ENCODE measurements at regions not wholly inside any gene's neighbourhood (a gene's known extent, or its start where the extent isn't known, plus 50 kb on each side); places are given as distances from the start of the nearest gene placed in this dataset.

DNA sequence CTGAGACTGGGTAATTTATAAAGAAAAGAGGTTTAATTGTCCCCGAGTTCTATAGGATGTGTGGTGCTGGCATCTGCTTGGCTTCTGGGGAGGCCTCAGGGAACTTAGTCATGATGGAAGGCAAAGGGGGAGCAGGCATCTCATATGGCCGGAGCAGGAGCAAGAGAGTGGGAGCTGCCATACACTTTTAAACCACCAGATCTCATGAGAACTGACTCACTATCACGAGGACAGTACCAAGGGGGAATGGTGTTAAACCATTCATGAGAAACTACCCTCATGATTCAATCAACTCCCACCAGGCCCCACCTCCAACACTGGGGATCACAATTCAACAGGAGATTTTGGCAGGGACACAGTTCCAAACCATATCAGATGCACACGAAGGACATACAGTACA lies 199.9 kb upstream of the DPP6 start:
- no peaks in the 10 kb centered on the region for H4K20me1 ChIP-seq (ENCODE audit: insufficient read depth, low read length)
- no peak overlapping the region for H3K23ac ChIP-seq (ENCODE audit: low read depth, low read length)
- dilution Hi-C loops (cut with HindIII; ENCODE audit: low sequenced_read_pairs, unreplicated experiment), result no loop called here
- intact Hi-C loops (cut with micrococcal nuclease), result no loop called here
- H3K4ac ChIP-seq (ENCODE audit: low read depth, low read length), result no peak overlapping the region
- no peak for DNase-seq
- no peaks in the 10 kb centered on the region for H3K9me1 ChIP-seq (ENCODE audit: insufficient read depth, low read length)
- CTCF ChIA-PET, result no interaction called here
- no peak overlapping the region for H3K56ac ChIP-seq (ENCODE audit: extremely low read depth, insufficient read depth, low read length)
- no peak overlapping the region for H2BK5ac ChIP-seq (ENCODE audit: low read depth, low read length, poor library complexity, severe bottlenecking)
- no peak overlapping the region for H2BK20ac ChIP-seq (ENCODE audit: low read depth, low read length)
- H3K4me2 ChIP-seq (ENCODE audit: low read depth, low read length), result no peak overlapping the region
- H3K79me1 ChIP-seq (ENCODE audit: low read depth in 1 of 2, low read length in 2 of 2), result no peaks in the 10 kb centered on the region
- no CpG with 5 or more reads among the region's 4 CpGs for WGBS, 2 experiments (ENCODE audit: extremely low coverage in 2 of 2, insufficient read length in 1 of 2)
- H4K5ac ChIP-seq (ENCODE audit: low read depth, low read length), result no peak overlapping the region
- no peak overlapping the region for H3K27ac ChIP-seq (ENCODE audit: insufficient read depth, low read length)
- H3K36me3 ChIP-seq (ENCODE audit: control insufficient read depth, insufficient read depth, low read length), result no peaks in the 10 kb centered on the region
- H2BK15ac ChIP-seq (ENCODE audit: low read depth, low read length), result no peak overlapping the region
- in situ Hi-C loops (cut with MboI; ENCODE audit: low sequenced_read_pairs), result no loop called here
- no peak for ATAC-seq (ENCODE audit: low read depth)
- no peak overlapping the region for H3K4me3 ChIP-seq (ENCODE audit: insufficient read depth, low read depth, low read length)
- H2AK9ac ChIP-seq (replicated peaks; ENCODE audit: low read depth, low read length, poor library complexity), result no peak overlapping the region
- no peak for TF ChIP-seq BHLHE40 (IDR thresholded peaks at IDR 0.05; ENCODE audit: low read depth, low read length)
- no peak for TF ChIP-seq NFE2L2 (IDR thresholded peaks at IDR 0.05; ENCODE audit: low read depth, low read length)
- TF ChIP-seq, protein P1, sequence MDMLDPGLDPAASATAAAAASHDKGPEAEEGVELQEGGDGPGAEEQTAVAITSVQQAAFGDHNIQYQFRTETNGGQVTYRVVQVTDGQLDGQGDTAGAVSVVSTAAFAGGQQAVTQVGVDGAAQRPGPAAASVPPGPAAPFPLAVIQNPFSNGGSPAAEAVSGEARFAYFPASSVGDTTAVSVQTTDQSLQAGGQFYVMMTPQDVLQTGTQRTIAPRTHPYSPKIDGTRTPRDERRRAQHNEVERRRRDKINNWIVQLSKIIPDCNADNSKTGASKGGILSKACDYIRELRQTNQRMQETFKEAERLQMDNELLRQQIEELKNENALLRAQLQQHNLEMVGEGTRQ (IDR thresholded peaks at IDR 0.05; ENCODE audit: low read depth, low read length), result no peak
- TF ChIP-seq, protein P2, sequence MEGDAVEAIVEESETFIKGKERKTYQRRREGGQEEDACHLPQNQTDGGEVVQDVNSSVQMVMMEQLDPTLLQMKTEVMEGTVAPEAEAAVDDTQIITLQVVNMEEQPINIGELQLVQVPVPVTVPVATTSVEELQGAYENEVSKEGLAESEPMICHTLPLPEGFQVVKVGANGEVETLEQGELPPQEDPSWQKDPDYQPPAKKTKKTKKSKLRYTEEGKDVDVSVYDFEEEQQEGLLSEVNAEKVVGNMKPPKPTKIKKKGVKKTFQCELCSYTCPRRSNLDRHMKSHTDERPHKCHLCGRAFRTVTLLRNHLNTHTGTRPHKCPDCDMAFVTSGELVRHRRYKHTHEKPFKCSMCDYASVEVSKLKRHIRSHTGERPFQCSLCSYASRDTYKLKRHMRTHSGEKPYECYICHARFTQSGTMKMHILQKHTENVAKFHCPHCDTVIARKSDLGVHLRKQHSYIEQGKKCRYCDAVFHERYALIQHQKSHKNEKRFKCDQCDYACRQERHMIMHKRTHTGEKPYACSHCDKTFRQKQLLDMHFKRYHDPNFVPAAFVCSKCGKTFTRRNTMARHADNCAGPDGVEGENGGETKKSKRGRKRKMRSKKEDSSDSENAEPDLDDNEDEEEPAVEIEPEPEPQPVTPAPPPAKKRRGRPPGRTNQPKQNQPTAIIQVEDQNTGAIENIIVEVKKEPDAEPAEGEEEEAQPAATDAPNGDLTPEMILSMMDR (conservative IDR thresholded peaks at IDR 0.05; ENCODE audit: low read depth, low read length), result no peak
- TF ChIP-seq RCOR1 (IDR thresholded peaks at IDR 0.05; ENCODE audit: insufficient replicate concordance, low read length), result no peak
- TF ChIP-seq SMC3 (IDR thresholded peaks at IDR 0.05; ENCODE audit: low read depth, low read length), result no peak
- TF ChIP-seq, protein P3, sequence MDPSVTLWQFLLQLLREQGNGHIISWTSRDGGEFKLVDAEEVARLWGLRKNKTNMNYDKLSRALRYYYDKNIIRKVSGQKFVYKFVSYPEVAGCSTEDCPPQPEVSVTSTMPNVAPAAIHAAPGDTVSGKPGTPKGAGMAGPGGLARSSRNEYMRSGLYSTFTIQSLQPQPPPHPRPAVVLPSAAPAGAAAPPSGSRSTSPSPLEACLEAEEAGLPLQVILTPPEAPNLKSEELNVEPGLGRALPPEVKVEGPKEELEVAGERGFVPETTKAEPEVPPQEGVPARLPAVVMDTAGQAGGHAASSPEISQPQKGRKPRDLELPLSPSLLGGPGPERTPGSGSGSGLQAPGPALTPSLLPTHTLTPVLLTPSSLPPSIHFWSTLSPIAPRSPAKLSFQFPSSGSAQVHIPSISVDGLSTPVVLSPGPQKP (IDR thresholded peaks at IDR 0.05; ENCODE audit: borderline replicate concordance, low read depth, low read length), result no peak
- TF ChIP-seq CHD1 (IDR thresholded peaks at IDR 0.05; ENCODE audit: low read depth, low read length), result no peak
- no peak for TF ChIP-seq FOS (IDR thresholded peaks at IDR 0.05; ENCODE audit: low read depth, low read length)
- no peak for TF ChIP-seq RFX5 (IDR thresholded peaks at IDR 0.05; ENCODE audit: low read depth, low read length)
- TF ChIP-seq POLR2A (IDR thresholded peaks at IDR 0.05; ENCODE audit: low read depth, low read length), result no peak
- TF ChIP-seq MAZ (IDR thresholded peaks at IDR 0.05; ENCODE audit: borderline replicate concordance, low read depth, low read length), result no peak
- no peak for TF ChIP-seq RAD21 (IDR thresholded peaks at IDR 0.05; ENCODE audit: low read length)
- no peak for TF ChIP-seq MAFK (IDR thresholded peaks at IDR 0.05; ENCODE audit: low read depth, low read length)
- no peak for TF ChIP-seq MXI1 (IDR thresholded peaks at IDR 0.05; ENCODE audit: borderline replicate concordance, low read depth, low read length)
- POLR2A ChIA-PET (ENCODE audit: unreplicated experiment), result no interaction called here
- no TSS peak for BruUV-seq (replicated peaks)
- H4K8ac ChIP-seq (ENCODE audit: low read depth in 2 of 2, low read length in 2 of 2), result no peak overlapping the region
- H3K27me3 ChIP-seq (ENCODE audit: control insufficient read depth, insufficient read depth, low read length), result no peaks in the 10 kb centered on the region
- no peak overlapping the region for H2BK120ac ChIP-seq (ENCODE audit: low read depth, low read length)
- no peak overlapping the region for H4K91ac ChIP-seq (ENCODE audit: insufficient read depth, low read depth, low read length)
- H3K18ac ChIP-seq (ENCODE audit: low read depth, low read length), result no peak overlapping the region
- peaks cover 14% of the 10 kb centered on the region; the same call in 1 of the 2 replicates for H3K9me3 ChIP-seq (ENCODE audit: control insufficient read depth, insufficient read depth, low read length)
- H2AK5ac ChIP-seq (ENCODE audit: low read depth, low read length), result no peak overlapping the region
- no peak overlapping the region for H3K14ac ChIP-seq (replicated peaks; ENCODE audit: low read depth, low read length)
- H3K4me1 ChIP-seq (ENCODE audit: control insufficient read depth, insufficient read depth, low read length), result no peaks in the 10 kb centered on the region
- H3K9ac ChIP-seq (ENCODE audit: low read depth, low read length), result no peak overlapping the region
- no peak overlapping the region for H2AFZ ChIP-seq (replicated peaks; ENCODE audit: low read length, poor library complexity)
